ENCODE measurements at regions not wholly inside any gene's neighbourhood (a gene's known extent, or its start where the extent isn't known, plus 50 kb on each side); places are given as distances from the start of the nearest gene placed in this dataset.

GRCh38 chr5:21181609-21182125 is 1193.7 kb upstream of the CDH18 start:
- DNase-seq, result no peak

DNA sequence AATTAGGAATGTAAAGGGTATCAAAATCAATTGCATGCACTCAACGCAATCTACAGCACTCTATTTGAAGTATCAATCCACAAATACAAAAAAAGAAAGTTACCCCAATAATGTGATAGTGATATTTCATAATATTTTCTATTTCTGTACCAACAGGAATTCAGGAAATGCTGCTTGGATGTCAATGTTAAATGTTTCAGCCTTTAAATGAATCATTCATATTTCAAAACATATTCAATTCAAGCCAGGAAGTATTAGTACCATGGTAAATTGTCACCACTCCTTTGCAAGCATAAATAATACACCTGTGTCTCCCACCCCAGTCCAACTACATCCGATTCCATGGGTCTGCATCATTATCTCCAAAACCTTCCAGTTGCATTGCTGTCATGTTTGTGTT is 1185.5 kb upstream of the CDH18 start:
- no peak for DNase-seq

DNA sequence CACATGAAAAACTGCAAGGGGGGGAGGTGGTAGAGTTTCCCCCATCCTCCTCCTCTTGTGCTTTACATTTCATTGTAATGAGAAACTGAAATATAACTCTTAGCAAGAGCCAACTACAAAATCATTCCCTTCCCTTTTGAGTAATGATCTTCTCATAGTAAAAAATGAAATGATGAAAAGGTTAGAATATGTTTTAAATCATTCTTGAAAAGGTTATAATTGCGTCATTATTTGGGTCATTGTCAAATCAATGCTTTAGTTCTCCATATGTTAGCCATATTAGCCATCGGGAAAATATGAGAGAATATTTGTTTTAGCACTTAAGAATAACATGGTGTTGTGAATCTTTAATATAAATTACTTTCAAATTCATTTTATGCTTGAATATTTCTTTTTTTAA is 1185.0 kb upstream of the CDH18 start:
- DNase-seq, result peak; percentile 6

GRCh38 chr5:21171038-21171437 is 1183.0 kb upstream of the CDH18 start:
- no peak for DNase-seq

DNA sequence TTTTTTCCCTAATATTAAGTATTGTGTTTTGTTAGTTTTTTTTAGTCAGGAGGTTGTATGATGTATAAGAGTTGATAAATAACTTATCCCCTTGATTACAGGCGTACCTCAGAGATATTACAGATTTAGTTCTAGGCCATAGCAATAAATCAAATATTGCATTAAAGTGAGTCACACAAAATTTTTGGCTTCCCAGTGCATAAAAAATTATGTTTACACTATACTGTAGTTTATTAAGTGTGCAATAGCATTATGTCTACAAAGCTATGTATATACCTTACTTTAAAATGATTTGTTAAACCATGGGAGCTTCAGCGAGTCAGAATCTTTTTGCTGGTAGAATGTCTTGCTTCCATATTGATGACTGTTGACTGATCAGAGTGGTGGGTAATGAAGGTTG is 1180.6 kb upstream of the CDH18 start:
- DNase-seq, result no peak

DNA sequence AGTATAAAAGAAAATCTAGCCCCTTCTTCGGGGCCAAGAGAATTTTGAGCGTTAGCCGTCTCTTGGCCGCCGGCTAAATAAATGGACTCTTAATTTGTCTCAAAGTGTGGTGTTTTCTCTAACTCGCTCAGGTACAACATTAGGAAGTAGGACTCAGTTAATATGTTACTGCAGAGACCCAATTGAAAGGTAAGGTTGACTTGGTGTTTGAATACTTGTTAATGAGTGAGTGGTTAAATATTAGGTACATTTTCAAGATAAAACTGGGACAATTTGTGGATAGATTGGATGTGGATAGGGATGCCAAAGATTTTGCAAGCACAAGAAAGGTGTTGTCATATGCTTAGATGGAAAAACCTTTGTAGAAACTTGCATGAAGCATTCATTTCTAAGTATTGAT is 1177.3 kb upstream of the CDH18 start:
- no peak for DNase-seq

- DNase-seq, result no peak
Measured at GRCh38 chr5:21164425-21164824, 1176.4 kb upstream of the CDH18 start.

DNA sequence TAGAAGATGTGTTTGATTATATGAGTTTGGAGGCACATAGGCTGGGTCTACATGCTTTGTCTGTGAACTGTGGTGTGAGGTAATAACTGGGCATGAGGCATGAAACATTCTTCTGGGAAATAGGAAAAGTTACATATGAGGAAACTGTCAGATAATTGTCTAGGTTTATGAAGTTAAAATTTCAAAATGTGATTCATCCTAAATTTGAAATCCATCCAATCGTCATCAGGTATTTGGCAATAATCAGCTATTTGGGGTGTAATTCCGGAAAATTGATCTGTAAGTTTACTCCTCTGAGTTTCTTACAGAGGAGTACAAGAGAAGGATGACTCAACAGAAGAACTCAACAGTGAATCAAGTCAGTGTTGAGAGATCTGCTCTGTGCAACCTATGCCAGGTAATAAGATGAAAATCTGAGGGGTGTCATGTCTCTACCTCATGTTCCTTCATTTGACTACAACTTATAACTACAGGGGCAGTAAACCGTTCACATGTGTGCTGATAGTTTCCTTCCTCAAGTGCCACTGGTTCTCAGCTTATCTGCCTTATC is 1171.6 kb upstream of the CDH18 start:
- DNase-seq, result no peak

DNA sequence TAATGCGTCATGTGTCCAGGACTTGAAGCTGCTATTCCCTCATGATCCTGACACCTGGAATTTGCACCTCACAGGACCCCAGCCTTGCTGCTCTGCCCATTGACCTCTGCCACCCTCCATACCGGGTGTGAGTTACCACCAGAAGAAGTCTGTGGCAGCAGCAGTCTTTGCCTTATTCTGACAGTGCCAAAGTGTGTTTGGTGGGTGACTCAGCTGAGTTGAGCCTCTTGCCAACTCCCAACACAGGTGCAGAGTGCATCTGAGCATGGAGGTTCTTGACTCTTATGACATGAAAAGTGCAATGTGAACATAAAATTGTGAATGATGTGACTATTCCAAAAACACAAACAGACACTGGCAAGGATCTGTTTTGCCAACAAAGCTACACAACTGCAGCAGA is 1166.5 kb upstream of the CDH18 start:
- no peak for DNase-seq

- no peak for DNase-seq
Measured at GRCh38 chr5:21152611-21153010, 1164.6 kb upstream of the CDH18 start.

DNA sequence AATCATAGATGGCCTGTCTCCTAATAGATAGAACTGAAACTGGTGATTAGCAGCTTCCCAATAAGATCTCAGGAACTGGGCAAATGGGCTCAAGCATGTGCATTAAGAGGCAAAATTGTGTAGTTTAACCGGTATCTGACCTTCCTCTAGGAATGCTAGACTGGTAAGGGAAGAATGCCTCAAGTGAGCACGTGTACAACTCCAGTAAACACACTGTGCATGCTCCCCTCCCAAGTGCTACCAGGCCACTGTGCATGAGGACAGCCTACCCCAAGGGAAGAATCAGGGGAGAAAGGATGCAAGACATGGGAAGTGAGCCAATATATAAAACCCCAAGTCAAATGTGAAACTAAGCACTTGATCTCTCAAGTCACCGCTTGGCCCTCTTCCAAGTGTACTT is 1157.4 kb upstream of the CDH18 start:
- DNase-seq, result no peak

GRCh38 chr5:21143686-21144085 is 1155.7 kb upstream of the CDH18 start:
- DNase-seq, result no peak

DNA sequence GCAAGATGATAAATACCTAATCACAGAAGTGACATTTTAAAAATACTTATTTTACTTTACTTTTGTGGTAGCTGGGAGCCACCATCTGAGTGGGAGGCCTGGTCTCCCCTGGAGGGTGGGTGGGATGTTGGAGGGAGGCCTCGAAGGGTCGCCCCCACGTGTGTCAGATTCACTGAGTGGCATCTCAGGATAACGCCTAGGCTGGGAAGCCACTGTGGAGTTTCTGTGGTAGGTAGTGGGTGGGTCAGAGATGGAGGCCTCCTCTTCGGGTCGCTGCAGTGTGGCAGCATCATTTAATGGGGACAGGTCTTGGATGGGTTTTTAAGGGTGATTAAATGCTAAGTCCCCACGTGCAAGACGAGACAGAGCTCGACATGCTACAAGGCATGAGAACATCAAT is 1154.8 kb upstream of the CDH18 start:
- no peak for DNase-seq

DNA sequence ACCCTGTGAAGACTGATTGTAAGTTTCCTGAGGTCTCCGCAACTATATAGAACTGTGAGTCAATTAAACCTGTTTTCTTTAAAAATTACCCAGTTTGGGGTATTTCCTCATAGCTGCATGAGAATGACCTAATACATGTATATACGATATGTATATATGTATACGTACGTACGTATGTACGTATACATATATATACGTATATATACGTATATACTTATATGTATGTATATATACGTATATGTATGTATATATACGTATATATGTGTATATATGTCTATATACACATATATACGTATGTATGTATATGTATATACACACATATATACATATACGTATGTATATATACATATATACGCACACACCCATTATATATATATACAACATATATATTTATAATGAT is 1153.0 kb upstream of the CDH18 start:
- DNase-seq, result no peak

DNA sequence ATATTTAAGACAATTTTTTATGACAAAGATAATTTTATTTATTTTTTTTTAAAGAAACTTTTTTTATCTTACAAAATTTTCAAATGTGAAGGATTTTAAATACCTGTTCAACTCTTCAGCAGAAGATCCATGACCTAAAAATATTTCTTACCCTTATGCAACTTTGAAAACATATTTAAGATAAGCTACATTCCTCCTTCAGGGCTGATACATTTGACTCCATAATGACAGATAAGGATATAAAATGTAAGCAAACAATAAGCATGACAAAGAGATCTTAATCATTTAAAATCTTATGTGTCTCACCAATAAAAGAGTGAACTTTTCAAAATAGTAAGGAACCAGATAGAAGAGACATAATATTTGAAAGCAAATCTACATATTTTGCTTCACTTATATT is 1138.2 kb upstream of the CDH18 start:
- DNase-seq, result no peak

- peak; percentile 6 for DNase-seq
Measured at GRCh38 chr5:21125238-21125983, 1137.4 kb upstream of the CDH18 start.

DNA sequence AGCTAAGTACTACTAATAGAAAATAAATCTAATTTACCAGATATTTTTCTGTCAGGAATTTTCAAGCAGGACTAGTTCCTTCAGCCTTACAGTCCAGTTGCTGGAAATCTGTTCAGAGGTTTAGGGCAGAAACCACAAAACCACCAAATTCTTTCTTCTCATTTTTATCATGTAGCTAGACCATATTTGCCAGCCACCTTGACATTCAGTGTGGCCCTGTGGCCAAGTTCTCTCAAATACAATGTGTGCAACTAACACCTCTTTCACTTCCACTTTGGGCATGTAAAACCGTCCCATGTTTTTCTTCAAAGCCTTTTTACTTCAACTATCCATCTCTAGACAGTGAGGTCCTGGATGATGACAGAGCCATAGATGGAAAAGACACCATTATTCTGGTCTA is 1133.2 kb upstream of the CDH18 start:
- no peak for DNase-seq

DNA sequence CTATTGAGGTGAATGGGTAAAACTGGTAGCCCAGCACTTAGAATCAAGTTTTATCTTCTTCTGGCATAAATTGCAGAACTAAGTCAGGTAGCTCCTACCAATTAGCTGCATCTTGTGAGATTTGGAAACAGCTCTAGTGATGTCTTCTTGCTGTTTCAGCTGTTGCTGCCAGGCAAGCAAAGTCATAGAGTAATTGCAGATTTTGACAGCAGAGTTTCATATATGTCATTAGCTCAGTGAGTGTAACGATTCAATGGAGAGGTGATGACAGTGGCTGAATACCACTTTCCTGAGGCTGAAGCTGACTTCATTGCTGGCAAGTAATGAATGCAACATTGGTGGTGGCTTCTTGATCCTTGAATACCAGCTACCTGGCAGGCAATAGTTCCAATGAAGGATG is 1109.7 kb upstream of the CDH18 start:
- no peak for DNase-seq

DNA sequence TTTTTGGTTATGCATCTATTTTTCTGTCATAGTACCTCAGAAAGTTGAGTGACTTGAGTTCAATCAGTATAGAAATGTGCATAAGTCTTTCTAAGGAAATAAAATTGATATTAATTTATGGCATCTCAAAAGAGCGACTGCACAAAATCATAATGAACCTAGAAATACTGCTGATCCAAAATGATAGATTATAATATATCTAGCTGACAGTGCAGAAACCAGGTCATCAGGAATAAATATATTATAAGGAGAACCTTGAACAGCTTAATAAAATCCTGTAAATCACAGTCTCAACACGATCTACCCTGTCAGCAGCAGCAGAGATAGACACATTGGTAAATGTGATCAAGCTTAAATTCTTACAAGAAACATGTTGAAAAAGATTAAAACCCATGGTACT is 1106.6 kb upstream of the CDH18 start:
- DNase-seq, result no peak

DNA sequence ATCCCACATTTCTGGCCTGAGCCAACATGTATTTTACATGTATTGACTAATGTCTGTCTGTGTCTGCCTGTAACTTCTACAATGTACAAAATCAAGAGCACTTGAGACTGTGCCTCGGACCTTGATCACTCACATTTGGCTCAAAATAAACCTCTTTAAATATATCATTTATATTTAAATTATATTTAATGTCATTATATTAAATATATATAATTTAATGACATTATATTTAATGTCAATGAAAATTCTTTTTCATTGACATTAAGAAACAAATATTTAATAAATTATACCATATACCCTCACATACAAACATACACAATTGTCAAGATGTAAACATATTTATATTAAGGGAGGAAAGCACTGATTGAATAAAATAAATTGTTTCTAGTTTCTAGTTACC is 1099.8 kb upstream of the CDH18 start:
- no peak for DNase-seq

GRCh38 chr5:21085791-21086190 is 1097.8 kb upstream of the CDH18 start:
- no peak for DNase-seq

DNA sequence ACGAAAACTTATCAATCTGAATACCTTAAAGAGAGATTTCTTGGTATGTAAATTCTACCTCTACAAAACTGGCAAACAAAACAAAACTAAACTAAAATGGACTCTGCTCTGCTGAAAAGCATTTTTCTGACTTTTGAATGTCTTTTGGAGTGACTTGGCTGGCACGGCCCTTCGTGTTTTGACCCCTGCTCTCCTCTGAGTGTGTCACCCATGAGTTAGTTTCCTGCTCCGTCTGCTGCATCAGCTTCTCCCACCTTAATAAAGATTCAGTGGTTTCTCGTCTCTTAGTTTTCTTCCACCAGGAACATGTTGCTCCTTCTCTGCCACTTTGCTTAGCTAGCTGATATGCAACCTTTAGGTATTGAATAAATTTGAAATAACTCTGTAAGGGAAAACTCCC is 1084.0 kb upstream of the CDH18 start:
- no peak for DNase-seq

DNA sequence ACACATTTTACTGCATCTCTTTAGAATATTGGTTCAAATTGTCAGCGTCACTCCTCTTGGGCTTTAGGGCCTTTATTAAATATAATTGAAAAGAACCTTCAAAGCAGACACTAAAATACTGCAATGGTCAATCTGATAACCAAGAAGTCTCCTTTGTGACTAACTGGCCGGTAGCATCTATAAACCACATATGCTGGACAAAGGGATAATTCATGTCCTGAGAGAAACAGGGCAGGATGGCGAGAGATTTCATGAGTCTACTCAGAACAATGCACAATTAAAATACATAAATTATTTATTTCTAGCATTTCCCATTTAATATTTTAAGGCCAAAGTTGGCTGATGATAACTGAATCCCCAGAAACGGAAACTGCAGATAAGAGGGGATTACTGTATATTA is 1083.4 kb upstream of the CDH18 start:
- DNase-seq, result no peak

DNA sequence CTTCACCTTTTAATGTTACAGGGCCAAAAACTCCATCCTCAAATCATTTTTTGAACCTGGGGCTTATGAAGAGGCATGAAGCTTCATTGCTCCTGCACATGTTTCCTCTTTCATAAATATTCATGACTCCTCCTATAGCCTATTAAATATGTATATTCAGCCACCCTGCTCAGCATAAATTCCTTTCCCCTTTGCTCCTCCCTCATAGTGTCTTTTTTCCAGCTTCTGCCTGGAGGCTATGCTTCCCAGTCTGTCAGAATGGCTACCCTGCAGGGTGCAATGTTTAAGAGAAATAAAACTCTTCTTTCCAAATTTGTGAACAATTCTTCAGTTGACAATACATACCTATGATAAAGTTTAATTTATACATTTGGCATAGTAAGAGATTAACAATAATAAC is 1082.9 kb upstream of the CDH18 start:
- DNase-seq, result no peak
